ENCODE measurements at regions not wholly inside any gene's neighbourhood (a gene's known extent, or its start where the extent isn't known, plus 50 kb on each side); places are given as distances from the start of the nearest gene placed in this dataset.

DNA sequence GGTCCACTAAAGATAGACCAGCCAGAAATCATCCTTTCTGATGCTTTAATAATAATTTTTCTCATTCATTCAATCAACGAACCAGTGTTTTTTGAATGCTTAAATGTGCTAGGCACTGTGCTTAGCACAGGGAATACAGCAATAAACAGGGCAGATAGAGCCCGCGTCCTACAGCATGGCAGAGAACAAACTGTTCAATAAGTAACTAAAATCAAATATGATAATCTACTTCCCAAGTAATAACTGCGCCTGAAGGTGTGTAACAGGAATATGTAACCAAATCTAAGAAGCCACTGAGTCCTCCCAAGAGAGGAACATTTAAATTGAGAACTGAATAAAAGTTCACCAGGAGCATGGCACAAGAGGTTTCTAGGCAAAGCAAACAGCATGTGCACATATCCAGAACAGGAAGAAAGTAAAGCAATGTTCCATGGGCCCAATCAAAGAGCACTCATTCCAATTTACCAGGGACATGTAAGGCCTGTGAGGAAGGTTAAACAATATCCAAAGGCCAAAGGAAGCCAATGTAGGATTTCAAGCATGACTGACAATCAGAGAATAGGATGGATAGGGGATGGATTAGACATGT lies 311.0 kb upstream of the RARB start:
- no peak for DNase-seq

DNA sequence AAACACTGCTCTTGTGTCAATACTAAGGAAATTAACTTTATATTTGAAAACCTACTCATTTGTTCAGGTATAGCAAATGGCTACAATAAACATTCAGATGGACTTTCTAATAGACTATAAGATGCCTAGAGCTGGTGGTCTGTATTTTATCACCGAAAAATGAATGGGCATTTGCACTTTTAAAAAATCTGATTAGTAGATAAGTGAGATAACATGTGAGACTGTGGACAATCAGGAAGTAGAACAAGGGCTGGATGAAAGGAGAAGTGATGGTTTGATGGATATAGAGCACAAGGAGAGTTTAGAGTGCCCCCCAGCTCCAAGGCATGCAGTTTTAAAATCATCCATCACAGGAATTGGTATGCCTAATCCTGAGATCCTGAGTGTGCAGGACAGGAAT lies 308.4 kb upstream of the RARB start:
- DNase-seq: no peak

DNA sequence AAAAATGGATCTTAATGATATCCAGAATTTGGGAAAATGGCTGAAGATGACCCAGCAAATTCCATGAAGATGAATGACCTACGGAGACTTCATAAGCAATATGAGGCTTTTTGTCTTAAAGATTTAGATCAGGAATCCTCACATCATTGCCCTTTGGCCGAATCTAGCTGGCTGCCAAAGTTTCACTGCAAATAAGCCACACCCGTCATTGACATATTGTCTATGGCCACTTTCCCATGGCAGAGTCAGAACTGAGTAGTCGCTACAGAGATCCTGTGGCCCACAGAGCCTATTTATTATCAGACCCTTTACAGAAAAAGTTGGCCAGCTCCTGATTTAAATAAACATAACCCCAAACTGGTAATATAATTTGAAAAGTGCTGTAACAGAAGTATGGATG lies 307.4 kb upstream of the RARB start:
- DNase-seq: no peak

GRCh38 chr3:25125201-25125600 lies 302.9 kb upstream of the RARB start:
- DNase-seq: no peak

DNA sequence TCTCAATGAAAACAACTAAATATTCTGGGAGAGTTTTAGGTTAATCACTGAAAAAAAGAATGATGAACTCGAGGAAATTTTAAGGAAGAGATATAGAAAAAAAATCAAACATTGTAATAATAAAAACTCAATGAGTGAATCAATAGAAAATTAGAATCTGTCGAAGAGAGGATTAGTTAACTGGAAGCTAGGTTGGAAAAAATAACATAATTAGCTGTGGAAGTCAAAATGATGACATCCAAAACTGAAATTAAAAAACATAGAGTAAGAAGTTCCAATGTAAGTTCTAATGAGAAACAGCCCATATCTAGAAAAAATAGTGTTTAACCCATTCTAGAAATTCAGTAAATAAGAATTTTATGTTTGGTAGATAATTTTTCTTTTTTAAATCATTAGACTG lies 299.3 kb upstream of the RARB start:
- no peak for DNase-seq

- DNase-seq: no peak
Observed at GRCh38 chr3:25130724-25131520, 297.1 kb upstream of the RARB start.

GRCh38 chr3:25133588-25133987 lies 294.5 kb upstream of the RARB start:
- DNase-seq: no peak

- DNase-seq: no peak
Observed at GRCh38 chr3:25137606-25138005, 290.5 kb upstream of the RARB start.

DNA sequence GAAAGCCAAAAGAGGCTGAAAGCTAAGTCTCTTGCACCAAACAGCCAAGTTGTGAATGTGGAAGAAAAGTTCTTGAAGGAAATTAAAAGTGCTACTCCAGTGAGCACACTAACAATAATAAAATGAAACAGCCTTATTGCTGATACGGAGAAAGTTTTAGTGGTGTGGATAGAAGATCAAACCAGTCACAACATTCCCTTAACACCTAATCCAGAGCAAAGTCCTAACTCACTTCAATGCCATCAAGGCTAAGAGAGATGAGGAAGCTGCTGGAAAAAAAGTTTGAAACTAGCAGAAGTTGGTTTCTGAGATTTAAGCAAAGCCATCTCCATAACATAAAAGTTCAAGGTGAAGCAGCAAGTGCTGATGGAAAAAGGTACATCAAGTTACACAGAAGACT lies 288.8 kb upstream of the RARB start:
- DNase-seq: no peak

GRCh38 chr3:25142609-25143355 lies 285.3 kb upstream of the RARB start:
- DNase-seq: no peak

DNA sequence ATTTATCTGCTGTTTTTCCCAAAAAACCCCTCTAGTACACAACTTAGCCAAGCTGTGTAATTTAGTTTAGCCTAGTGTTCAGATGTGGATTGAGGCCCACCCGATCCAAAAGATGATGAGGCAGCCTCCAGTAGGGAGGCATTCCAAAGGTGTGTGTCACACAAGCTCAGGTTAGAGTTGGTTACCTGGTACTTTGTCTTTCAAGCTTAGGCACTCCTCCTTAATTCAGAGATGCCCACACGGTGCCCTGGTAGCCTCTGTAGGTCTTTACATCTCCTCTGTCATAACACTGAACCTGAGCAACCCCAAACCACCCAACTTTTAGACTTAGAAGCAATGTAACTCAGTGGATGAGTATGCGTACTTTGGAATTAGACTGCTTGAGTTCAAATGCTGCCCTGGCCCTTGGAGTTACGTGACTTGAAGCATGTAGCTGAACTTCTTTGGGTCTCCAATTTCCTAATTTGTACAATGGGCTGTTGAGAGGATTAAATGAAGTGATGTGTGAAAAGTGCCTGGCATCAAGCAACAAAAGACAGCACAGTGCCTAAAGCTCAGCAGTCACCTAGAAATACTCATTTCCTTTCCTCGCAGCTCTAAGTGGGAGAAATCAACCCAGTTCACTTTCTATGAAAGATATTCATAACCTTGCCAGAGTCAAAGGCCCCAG lies 284.6 kb upstream of the RARB start:
- no peak for DNase-seq

GRCh38 chr3:25144430-25144829 lies 283.6 kb upstream of the RARB start:
- no peak for DNase-seq

DNA sequence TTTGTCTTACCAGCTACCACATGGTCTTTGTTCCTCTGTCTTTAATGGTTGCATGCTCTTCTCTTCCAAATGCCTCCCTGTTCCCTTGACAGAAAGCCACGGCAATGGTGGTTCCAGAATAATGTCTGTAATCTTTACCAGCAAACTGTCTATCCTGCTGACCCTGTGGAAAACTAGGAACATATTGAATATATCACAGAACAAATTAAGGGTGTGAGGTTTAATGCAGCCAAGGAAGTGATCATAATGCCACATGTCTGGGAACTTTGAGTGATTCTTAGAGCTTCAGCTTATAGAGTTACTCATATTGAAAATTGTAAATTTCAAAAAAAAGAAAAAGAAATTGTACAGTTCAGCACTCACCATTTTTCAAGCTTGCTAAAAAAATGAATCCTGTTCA lies 282.9 kb upstream of the RARB start:
- no peak for DNase-seq

DNA sequence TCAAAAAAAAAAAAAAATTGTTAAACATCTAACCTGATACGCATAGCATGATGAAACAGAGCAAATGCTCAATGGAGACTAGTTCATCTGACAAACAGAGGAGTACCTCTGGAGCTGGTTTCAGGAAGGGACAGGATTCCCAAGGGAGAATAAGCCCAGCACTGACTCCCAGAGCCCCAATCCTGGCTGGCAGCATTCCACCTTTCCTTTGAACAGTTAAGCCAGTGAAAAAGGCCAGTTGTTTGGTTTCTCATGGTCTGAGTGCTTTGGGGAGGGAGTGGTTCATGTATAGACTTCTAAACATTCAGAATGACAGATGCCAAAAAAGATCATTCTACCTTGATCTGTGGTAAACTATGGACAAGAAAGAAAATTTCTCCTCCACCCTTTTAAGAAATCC lies 277.9 kb upstream of the RARB start:
- DNase-seq: no peak

GRCh38 chr3:25151281-25151902 lies 276.7 kb upstream of the RARB start:
- no peak for DNase-seq

GRCh38 chr3:25151903-25152295 lies 276.2 kb upstream of the RARB start:
- DNase-seq: no peak

DNA sequence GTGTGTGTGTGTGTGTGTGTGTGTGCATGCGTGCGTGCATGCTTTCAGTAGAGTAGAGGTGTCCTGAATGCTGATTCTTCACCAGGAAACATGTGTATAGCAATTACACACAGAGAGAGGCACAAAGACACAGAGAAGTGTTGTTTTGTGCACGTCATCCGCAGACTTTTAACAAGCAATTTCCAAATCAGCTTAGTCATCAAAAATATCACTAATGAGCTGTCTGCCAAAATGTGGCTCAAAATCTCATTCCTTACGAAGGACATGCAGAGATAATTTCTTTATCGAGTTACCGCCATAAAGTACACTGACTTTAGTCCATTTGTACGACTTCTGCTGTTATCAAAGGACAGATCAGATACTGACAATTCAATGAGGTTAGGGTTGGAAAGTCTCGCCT lies 274.9 kb upstream of the RARB start:
- no peak for DNase-seq

GRCh38 chr3:25153561-25153960 lies 274.5 kb upstream of the RARB start:
- DNase-seq: no peak

- DNase-seq: no peak
Observed at GRCh38 chr3:25155652-25156471, 272.2 kb upstream of the RARB start.

- DNase-seq: no peak
Observed at GRCh38 chr3:25156626-25157025, 271.4 kb upstream of the RARB start.

DNA sequence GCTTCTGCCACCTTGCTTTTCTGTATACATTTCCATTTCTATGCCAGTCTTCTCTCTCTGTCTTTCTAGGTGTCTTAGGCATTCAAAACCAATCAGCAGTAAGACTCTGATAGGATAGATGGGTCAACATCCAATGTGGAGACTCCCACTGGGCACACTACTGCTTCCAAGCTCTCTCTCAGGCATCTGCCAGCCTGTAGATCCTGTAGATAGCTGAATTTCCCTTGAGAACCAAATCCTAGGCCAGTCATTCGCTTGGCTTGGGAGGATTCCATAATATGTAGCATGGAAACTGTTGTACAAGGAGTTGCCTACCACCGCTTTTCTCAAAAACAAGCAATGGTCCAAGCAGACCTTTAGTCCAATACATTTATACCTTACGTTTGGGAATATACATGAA lies 262.8 kb upstream of the RARB start:
- no peak for DNase-seq

DNA sequence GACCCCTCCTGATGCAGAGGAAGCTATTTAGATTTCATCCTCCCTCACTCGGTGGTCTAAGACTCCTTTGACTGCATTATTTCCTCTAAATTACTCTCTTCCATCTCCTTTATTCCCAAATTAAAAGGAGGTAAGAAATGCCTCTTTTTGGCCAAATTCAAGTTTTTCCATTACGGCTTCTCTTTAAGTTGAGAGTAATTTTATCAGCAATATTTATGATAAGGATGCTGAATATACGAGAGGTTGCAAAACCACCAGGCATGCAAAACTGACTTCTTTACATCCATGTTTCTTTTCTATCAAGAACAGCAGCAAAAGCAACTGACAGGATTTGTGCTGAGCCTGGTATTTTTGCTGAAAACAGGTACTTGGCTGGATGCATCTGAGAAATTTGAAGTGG lies 262.0 kb upstream of the RARB start:
- no peak for DNase-seq
